ENCODE measurements at regions not wholly inside any gene's neighbourhood (a gene's known extent, or its start where the extent isn't known, plus 50 kb on each side); places are given as distances from the start of the nearest gene placed in this dataset.

DNA sequence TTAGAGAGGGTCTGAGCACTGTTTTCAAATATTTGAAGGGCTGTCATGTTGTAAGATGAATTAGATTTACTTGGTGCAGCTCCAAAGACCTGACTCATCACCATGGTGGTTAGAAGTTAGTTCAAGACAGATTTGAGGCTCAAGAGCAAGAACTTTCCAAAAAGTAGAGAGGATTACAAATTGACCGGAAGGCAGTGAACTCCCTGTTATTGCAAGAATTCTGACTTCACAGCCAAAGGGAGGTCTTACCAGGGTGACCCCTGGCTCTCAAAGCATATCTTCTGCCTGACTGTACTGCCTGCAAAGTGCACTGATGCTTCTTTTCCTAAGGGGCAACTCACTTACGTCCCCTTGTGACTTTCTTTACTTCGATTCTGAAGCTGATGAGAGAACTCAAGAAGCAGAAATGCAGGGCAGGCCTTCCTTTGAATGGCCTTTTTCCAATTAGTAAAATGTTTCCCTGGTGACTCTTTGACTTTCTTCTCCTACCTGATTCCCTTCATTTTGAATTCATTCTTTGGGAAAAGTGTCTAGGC, 86.4 kb downstream of the NAV1 start:
- no peak for DNase-seq (ENCODE audit: low spot score in 2 of 2)
- Histone ChIP-seq H3K4me3 (no peak overlapping the region), H3K27me3 (no peaks in the 10 kb centered on the region), H3K4me1 (peaks cover 0 to 3% of the 10 kb centered on the region in 2 donors), H3K27ac (peak overlapping the region in 1 of 2 donors; percentile 3), H3K36me3 (no peaks in the 10 kb centered on the region), H3K9me3 (no peaks in the 10 kb centered on the region)
- no peak for TF ChIP-seq POLR2A (IDR thresholded peaks at IDR 0.05)
- TF ChIP-seq, protein P1, sequence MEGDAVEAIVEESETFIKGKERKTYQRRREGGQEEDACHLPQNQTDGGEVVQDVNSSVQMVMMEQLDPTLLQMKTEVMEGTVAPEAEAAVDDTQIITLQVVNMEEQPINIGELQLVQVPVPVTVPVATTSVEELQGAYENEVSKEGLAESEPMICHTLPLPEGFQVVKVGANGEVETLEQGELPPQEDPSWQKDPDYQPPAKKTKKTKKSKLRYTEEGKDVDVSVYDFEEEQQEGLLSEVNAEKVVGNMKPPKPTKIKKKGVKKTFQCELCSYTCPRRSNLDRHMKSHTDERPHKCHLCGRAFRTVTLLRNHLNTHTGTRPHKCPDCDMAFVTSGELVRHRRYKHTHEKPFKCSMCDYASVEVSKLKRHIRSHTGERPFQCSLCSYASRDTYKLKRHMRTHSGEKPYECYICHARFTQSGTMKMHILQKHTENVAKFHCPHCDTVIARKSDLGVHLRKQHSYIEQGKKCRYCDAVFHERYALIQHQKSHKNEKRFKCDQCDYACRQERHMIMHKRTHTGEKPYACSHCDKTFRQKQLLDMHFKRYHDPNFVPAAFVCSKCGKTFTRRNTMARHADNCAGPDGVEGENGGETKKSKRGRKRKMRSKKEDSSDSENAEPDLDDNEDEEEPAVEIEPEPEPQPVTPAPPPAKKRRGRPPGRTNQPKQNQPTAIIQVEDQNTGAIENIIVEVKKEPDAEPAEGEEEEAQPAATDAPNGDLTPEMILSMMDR (IDR thresholded peaks at IDR 0.05), result no peak
- no peak for TF ChIP-seq POLR2AphosphoS5 (IDR thresholded peaks at IDR 0.05)
- intact Hi-C loops (cut with DNase I; ENCODE audit: low total_unique reads), result no loop called here

DNA sequence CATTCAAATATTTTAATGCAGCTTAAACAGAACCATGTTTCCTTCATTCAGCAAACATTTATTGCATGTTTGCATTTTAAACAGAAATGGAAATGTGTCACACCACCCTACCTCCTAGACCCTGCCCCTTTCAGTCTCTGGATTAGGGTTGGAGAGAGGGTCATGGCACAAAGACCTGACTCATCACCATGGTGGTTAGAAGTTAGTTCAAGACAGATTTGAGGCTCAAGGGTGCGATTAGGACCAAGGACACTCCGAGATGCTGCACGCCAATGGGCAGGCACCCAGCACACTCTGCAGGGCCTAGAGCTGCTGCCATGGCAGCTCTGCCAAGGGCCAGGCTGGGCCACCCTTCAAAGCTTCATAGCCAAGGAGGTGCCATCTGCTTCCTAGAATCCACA, 86.9 kb downstream of the NAV1 start:
- intact Hi-C loops (cut with DNase I; ENCODE audit: low total_unique reads), result no loop called here
- no peak overlapping the region for H3K4me3 ChIP-seq

DNA sequence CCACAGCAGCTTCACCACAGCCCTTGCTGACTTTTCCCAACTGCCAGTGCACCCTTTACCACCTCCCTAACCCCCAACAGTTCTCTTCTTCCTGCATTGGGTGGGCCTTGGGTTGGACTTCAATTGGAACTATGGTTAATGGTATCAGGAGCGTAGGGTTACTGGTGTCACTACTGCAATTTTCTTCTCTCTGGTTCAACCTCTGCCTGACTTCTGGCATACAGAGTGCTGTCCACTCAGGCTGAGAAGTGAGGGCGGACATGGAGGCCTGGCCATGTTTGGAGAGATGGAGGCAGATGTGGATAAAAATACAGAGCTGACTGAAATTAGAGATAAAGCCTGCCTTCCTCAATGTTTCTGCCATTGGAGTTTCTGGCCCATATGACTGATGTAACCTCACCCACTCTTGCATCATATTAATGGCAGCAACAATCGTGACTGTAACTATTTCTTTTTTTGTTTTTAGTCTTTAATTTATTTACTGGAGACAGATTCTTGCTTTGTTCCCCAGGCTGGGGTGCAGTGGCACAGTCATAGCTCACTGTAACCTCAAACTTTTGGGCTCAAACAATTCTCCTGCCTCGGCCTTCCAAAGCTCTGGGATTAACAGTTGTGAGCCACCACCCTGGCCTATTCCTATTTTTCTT, 87.8 kb downstream of the NAV1 start:
- H3K27ac ChIP-seq, result no peak overlapping the region
- no peak for DNase-seq (ENCODE audit: low spot score in 2 of 2)
- no peaks in the 10 kb centered on the region for H3K36me3 ChIP-seq
- no peak for TF ChIP-seq POLR2AphosphoS5 (IDR thresholded peaks at IDR 0.05)
- TF ChIP-seq, protein P1 (IDR thresholded peaks at IDR 0.05), result no peak
- no peak for TF ChIP-seq POLR2A (IDR thresholded peaks at IDR 0.05)
- H3K27me3 ChIP-seq, result no peaks in the 10 kb centered on the region
- intact Hi-C loops (cut with DNase I; ENCODE audit: low total_unique reads), result no loop called here
- no peak overlapping the region for H3K4me3 ChIP-seq
- peaks cover 0 to 3% of the 10 kb centered on the region in 2 donors for H3K4me1 ChIP-seq
- no peaks in the 10 kb centered on the region for H3K9me3 ChIP-seq

More for the DNA sequence above, 86.9 kb downstream of the NAV1 start:
- no peak for TF ChIP-seq POLR2AphosphoS5 (IDR thresholded peaks at IDR 0.05)
- TF ChIP-seq, protein P1 (IDR thresholded peaks at IDR 0.05), result no peak
- TF ChIP-seq POLR2A (IDR thresholded peaks at IDR 0.05), result no peak
- no peak for DNase-seq (ENCODE audit: low spot score in 2 of 2)
- H3K27ac ChIP-seq, result no peak overlapping the region
- H3K27me3 ChIP-seq, result no peaks in the 10 kb centered on the region
- H3K4me1 ChIP-seq, result peaks cover 0 to 3% of the 10 kb centered on the region in 2 donors
- no peaks in the 10 kb centered on the region for H3K36me3 ChIP-seq
- H3K9me3 ChIP-seq, result no peaks in the 10 kb centered on the region

DNA sequence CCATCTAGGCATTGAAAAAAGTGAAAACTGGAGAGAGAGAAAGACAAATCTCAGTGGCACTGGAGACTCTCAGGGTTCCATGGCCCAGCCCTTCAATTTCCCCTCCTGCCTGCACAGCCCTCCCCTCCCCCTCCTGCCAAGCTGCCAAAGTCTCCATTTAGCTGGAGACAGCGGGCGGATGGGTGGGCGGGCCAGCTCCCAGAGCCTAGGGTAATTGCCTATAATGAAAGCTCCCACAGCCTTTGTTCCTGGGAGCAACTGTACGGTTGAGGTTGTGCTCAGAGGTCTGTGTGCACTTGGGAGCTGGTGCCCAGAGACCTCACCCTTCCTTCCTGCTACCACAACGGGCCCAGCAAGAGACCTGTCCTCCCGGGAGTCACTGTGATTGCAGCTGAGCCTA, 89.6 kb downstream of the NAV1 start:
- Histone ChIP-seq H3K27ac (no peak overlapping the region), H3K4me3 (no peak overlapping the region), H3K27me3 (no peaks in the 10 kb centered on the region), H3K4me1 (peaks cover 0 to 3% of the 10 kb centered on the region in 2 donors), H3K36me3 (no peaks in the 10 kb centered on the region), H3K9me3 (no peaks in the 10 kb centered on the region)
- TF ChIP-seq POLR2AphosphoS5 (IDR thresholded peaks at IDR 0.05) (no peak), POLR2A (IDR thresholded peaks at IDR 0.05) (no peak)
- TF ChIP-seq, protein P1 (IDR thresholded peaks at IDR 0.05), result no peak
- no peak for DNase-seq (ENCODE audit: low spot score in 2 of 2)
- intact Hi-C loops (cut with DNase I; ENCODE audit: low total_unique reads), result no loop called here

DNA sequence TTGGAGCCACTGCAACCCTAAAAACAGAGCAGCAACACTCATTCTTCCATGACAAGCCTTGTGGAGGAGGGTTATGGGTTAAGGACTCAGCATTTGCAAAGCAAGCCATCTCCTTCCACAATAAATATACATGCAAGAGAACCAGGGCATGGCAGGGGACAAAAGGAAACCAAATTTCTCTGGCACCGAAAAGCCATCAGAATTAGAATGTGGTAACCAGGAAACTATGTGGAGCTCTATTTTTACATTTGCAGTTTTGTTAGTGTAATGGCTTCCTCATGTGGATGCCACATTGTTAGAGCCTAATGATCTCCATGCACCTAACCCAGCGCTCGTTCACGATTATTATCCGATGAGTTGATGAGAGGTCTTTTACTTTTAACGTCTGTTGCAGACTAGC, 91.7 kb downstream of the NAV1 start:
- Histone ChIP-seq H3K4me1 (peaks cover 0 to 3% of the 10 kb centered on the region in 2 donors), H3K4me3 (no peak overlapping the region), H3K27ac (no peak overlapping the region), H3K36me3 (no peaks in the 10 kb centered on the region), H3K27me3 (no peaks in the 10 kb centered on the region), H3K9me3 (no peaks in the 10 kb centered on the region)
- no peak for DNase-seq (ENCODE audit: low spot score in 2 of 2)
- intact Hi-C loops (cut with DNase I; ENCODE audit: low total_unique reads), result no loop called here
- TF ChIP-seq POLR2AphosphoS5 (IDR thresholded peaks at IDR 0.05) (no peak), POLR2A (IDR thresholded peaks at IDR 0.05) (no peak)
- TF ChIP-seq, protein P1 (IDR thresholded peaks at IDR 0.05), result no peak
